ENCODE measurements at regions not wholly inside any gene's neighbourhood (a gene's known extent, or its start where the extent isn't known, plus 50 kb on each side); places are given as distances from the start of the nearest gene placed in this dataset.
A peak's percentile ranks its signal among the peaks of the same experiment; 100 is the strongest.

- H3K9me3 ChIP-seq (ENCODE audit: control insufficient read depth, low read depth, low read length), result no peaks in the 10 kb centered on the region
- H4K20me1 ChIP-seq (ENCODE audit: control insufficient read depth, extremely low read depth, insufficient read depth, low read length), result no peaks in the 10 kb centered on the region
- H2AFZ ChIP-seq (ENCODE audit: control insufficient read depth, low read length), result no peak overlapping the region
- H3K4me1 ChIP-seq (ENCODE audit: control insufficient read depth, extremely low read depth, insufficient read depth, low read length), result peaks cover 3% of the 10 kb centered on the region
- H3K4me3 ChIP-seq (ENCODE audit: control insufficient read depth in 2 of 3, extremely low read depth in 1 of 3, insufficient read depth in 2 of 3, low read depth in 1 of 3, low read length in 3 of 3), result no peak overlapping the region
- no peaks in the 10 kb centered on the region for H3K27me3 ChIP-seq (ENCODE audit: control insufficient read depth, extremely low read depth, insufficient read depth, low read length)
- no peaks in the 10 kb centered on the region for H3K9me1 ChIP-seq (ENCODE audit: control insufficient read depth, extremely low read depth, insufficient read depth, low read length)
- H3K4me2 ChIP-seq (ENCODE audit: control insufficient read depth, extremely low read depth, insufficient read depth, low read depth, low read length), result peak overlapping the region; percentile 10
- no peak for TF ChIP-seq CTCF (optimal IDR thresholded peaks at IDR 0.05 in 1 of 3, IDR thresholded peaks at IDR 0.05 in 1 of 3, conservative IDR thresholded peaks at IDR 0.05 in 1 of 3; ENCODE audit: extremely low read depth in 1 of 3, insufficient read depth in 2 of 3, low read length in 3 of 3)
- TF ChIP-seq EZH2 (IDR thresholded peaks at IDR 0.05; ENCODE audit: low read length), result no peak
- DNase-seq (ENCODE audit: low read depth, low spot score), result peak; percentile 25
- H3K36me3 ChIP-seq (ENCODE audit: control insufficient read depth in 2 of 2, extremely low read depth in 1 of 2, insufficient read depth in 2 of 2, low read length in 2 of 2), result no peaks in the 10 kb centered on the region
- dilution Hi-C loops (cut with MboI; ENCODE audit: extremely low pct_ligation_motif_present, low sequenced_read_pairs), result no loop called here
- no peaks in the 10 kb centered on the region for H3K79me2 ChIP-seq (ENCODE audit: control insufficient read depth, insufficient read depth, low read length)
- no peak overlapping the region for H3K27ac ChIP-seq (ENCODE audit: control insufficient read depth, insufficient read depth, low read length)
- H3K9ac ChIP-seq (ENCODE audit: control insufficient read depth, extremely low read depth, insufficient read depth, low read length), result no peak overlapping the region
- FAIRE-seq, result peak; percentile 81
Observed at GRCh38 chr12:60035835-60036234, 440.0 kb downstream of the SLC16A7 start.

- H2AFZ ChIP-seq (ENCODE audit: control insufficient read depth, low read length), result no peak overlapping the region
- H3K9me3 ChIP-seq (ENCODE audit: control insufficient read depth, low read depth, low read length), result no peaks in the 10 kb centered on the region
- no peak overlapping the region for H3K27ac ChIP-seq (ENCODE audit: control insufficient read depth, insufficient read depth, low read length)
- no peaks in the 10 kb centered on the region for H3K27me3 ChIP-seq (ENCODE audit: control insufficient read depth, extremely low read depth, insufficient read depth, low read length)
- no peak overlapping the region for H3K4me3 ChIP-seq (ENCODE audit: control insufficient read depth in 2 of 3, extremely low read depth in 1 of 3, insufficient read depth in 2 of 3, low read depth in 1 of 3, low read length in 3 of 3)
- no peak overlapping the region for H3K9ac ChIP-seq (ENCODE audit: control insufficient read depth, extremely low read depth, insufficient read depth, low read length)
- H3K79me2 ChIP-seq (ENCODE audit: control insufficient read depth, insufficient read depth, low read length), result no peaks in the 10 kb centered on the region
- H3K4me2 ChIP-seq (ENCODE audit: control insufficient read depth, extremely low read depth, insufficient read depth, low read depth, low read length), result no peak overlapping the region
- no peaks in the 10 kb centered on the region for H3K36me3 ChIP-seq (ENCODE audit: control insufficient read depth in 2 of 2, extremely low read depth in 1 of 2, insufficient read depth in 2 of 2, low read length in 2 of 2)
- DNase-seq (ENCODE audit: low read depth, low spot score), result no peak
- H4K20me1 ChIP-seq (ENCODE audit: control insufficient read depth, extremely low read depth, insufficient read depth, low read length), result no peaks in the 10 kb centered on the region
- H3K9me1 ChIP-seq (ENCODE audit: control insufficient read depth, extremely low read depth, insufficient read depth, low read length), result no peaks in the 10 kb centered on the region
- dilution Hi-C loops (cut with MboI; ENCODE audit: extremely low pct_ligation_motif_present, low sequenced_read_pairs), result no loop called here
- TF ChIP-seq CTCF (optimal IDR thresholded peaks at IDR 0.05 in 1 of 3, IDR thresholded peaks at IDR 0.05 in 1 of 3, conservative IDR thresholded peaks at IDR 0.05 in 1 of 3; ENCODE audit: extremely low read depth in 1 of 3, insufficient read depth in 2 of 3, low read length in 3 of 3), result no peak
- TF ChIP-seq EZH2 (IDR thresholded peaks at IDR 0.05; ENCODE audit: low read length), result no peak
- H3K4me1 ChIP-seq (ENCODE audit: control insufficient read depth, extremely low read depth, insufficient read depth, low read length), result no peaks in the 10 kb centered on the region
- no peak for FAIRE-seq
Observed at GRCh38 chr12:60042835-60043234, 447.0 kb downstream of the SLC16A7 start.
